ENCODE measurements at regions not wholly inside any gene's neighbourhood (a gene's known extent, or its start where the extent isn't known, plus 50 kb on each side); places are given as distances from the start of the nearest gene placed in this dataset.

GRCh38 chr13:31060655-31061054 lies 101.0 kb downstream of the HSPH1 start:
- TF ChIP-seq POLR2A (IDR thresholded peaks at IDR 0.05) (no peak), CTCF (IDR thresholded peaks at IDR 0.05) (no peak), EP300 (IDR thresholded peaks at IDR 0.05) (no peak)

All from ovary (tissue), 3 donors.